HepG2 (cell line): ENCODE measurements at regions not wholly inside any gene's neighbourhood (a gene's known extent, or its start where the extent isn't known, plus 50 kb on each side); places are given as distances from the start of the nearest gene placed in this dataset.
A peak's percentile ranks its signal among the peaks of the same experiment; 100 is the strongest.

ENCODE experiments used
- HES4 ChIP-seq: sonication (generic); formaldehyde crosslinking; IDR thresholded peaks from 2 replicates; pipeline ENCODE4 v1.9.0; 2021; ENCODE audit warnings: mild to moderate bottlenecking, missing genetic modification reagents, borderline replicate concordance
- HOXD1 ChIP-seq: sonication (generic); formaldehyde crosslinking; IDR thresholded peaks from 2 replicates; pipeline ENCODE4 v1.5.0; 2020; ENCODE audit warnings: missing genetic modification reagents
- KDM3A ChIP-seq: IDR thresholded peaks from 2 replicates; pipeline ENCODE4 v1.6.1; 2018; ENCODE audit warnings: low read depth, missing compliant biosample characterization
- MYPOP ChIP-seq: sonication (generic); formaldehyde crosslinking; IDR thresholded peaks from 2 replicates; pipeline ENCODE4 v1.8.1; 2023; ENCODE audit warnings: mild to moderate bottlenecking, moderate library complexity, missing genetic modification reagents
- NR2F1 ChIP-seq, 2 experiments: fragments of 450-650 bp in 1 of 2; formaldehyde crosslinking in 1 of 2; IDR thresholded peaks; 2 replicates each; pipeline versions ENCODE4 v1.5.0 to v1.6.1; 2016 to 2020; ENCODE audit warnings: mild to moderate bottlenecking in 1 of 2, missing compliant biosample characterization in 1 of 2, missing genetic modification reagents in 1 of 2, moderate library complexity in 1 of 2
- PTBP1 ChIP-seq: fragments of 200-400 bp; formaldehyde crosslinking; IDR thresholded peaks from 2 replicates; pipeline ENCODE4 v1.6.1; 2018; ENCODE audit warnings: low read length, low read depth; ENCODE audit not compliant: poor library complexity, severe bottlenecking
- SMAD3 ChIP-seq: sonication (generic); formaldehyde crosslinking; IDR thresholded peaks from 2 replicates; pipeline ENCODE4 v1.4.0; 2020; ENCODE audit warnings: missing genetic modification reagents
- ZBTB10 ChIP-seq: sonication (generic); formaldehyde crosslinking; IDR thresholded peaks from 2 replicates; pipeline ENCODE4 v1.4.0; 2020; ENCODE audit warnings: missing genetic modification reagents, borderline replicate concordance
- ZBTB34 ChIP-seq: sonication (generic); formaldehyde crosslinking; IDR thresholded peaks from 2 replicates; pipeline ENCODE4 v1.8.0; 2022; ENCODE audit warnings: mild to moderate bottlenecking, missing genetic modification reagents
- ZBTB39 ChIP-seq: sonication (generic); formaldehyde crosslinking; IDR thresholded peaks from 2 replicates; pipeline ENCODE4 v1.5.0; 2020; ENCODE audit warnings: missing genetic modification reagents
- ZNF121 ChIP-seq: sonication (generic); formaldehyde crosslinking; IDR thresholded peaks from 2 replicates; pipeline ENCODE4 v1.5.0; 2020; ENCODE audit warnings: mild to moderate bottlenecking, missing genetic modification reagents
- ZNF225 ChIP-seq: sonication (generic); formaldehyde crosslinking; IDR thresholded peaks from 2 replicates; pipeline ENCODE4 v1.4.0; 2020; ENCODE audit warnings: mild to moderate bottlenecking, missing genetic modification reagents
- ZNF251 ChIP-seq: sonication (generic); formaldehyde crosslinking; IDR thresholded peaks from 2 replicates; pipeline ENCODE4 v1.9.0; 2021; ENCODE audit warnings: mild to moderate bottlenecking, missing genetic modification reagents
- ZNF367 ChIP-seq: sonication (generic); formaldehyde crosslinking; IDR thresholded peaks from 2 replicates; pipeline ENCODE4 v1.4.0; 2020; ENCODE audit warnings: missing genetic modification reagents, borderline replicate concordance
- ZNF570 ChIP-seq: sonication (generic); formaldehyde crosslinking; IDR thresholded peaks from 2 replicates; pipeline ENCODE4 v1.4.0; 2020; ENCODE audit warnings: mild to moderate bottlenecking, missing genetic modification reagents, borderline replicate concordance
- ZNF7 ChIP-seq: IDR thresholded peaks from 2 replicates; pipeline ENCODE4 v1.6.1; 2016; ENCODE audit warnings: missing biosample characterization, missing genetic modification reagents
- ZNF710 ChIP-seq: sonication (generic); formaldehyde crosslinking; IDR thresholded peaks from 2 replicates; pipeline ENCODE4 v1.5.0; 2020; ENCODE audit warnings: mild to moderate bottlenecking, missing genetic modification reagents, borderline replicate concordance
- ZNF781 ChIP-seq: sonication (generic); formaldehyde crosslinking; IDR thresholded peaks from 2 replicates; pipeline ENCODE4 v1.5.1; 2020; ENCODE audit warnings: borderline replicate concordance, mild to moderate bottlenecking, missing genetic modification reagents; ENCODE audit errors: not compliant biosample characterization

GRCh38 chr3:72447059-72447946, 400.9 kb downstream of the SHQ1 start (continued):
- TF ChIP-seq ZBTB34 (CRISPR knock-in tag) (no peak), ZNF570 (CRISPR knock-in tag) (no peak), ZBTB39 (CRISPR knock-in tag) (no peak), PTBP1 (no peak), ZNF781 (CRISPR knock-in tag) (no peak), SMAD3 (CRISPR knock-in tag) (no peak), MYPOP (CRISPR knock-in tag) (0 out of 2 replicates have a peak, but pooled peaks have one; percentile 36), ZBTB10 (CRISPR knock-in tag) (no peak), NR2F1 (CRISPR knock-in tag; IDR thresholded peaks at IDR 0.05) (no peak), KDM3A (CRISPR knock-in tag) (no peak), ZNF7 (CRISPR knock-in tag) (no peak), ZNF121 (CRISPR knock-in tag) (no peak), ZNF225 (peak; percentile 66; the same call in 1 of the 2 replicates), ZNF710 (CRISPR knock-in tag) (no peak), HOXD1 (no peak), ZNF251 (no peak), HES4 (peak; percentile 96), ZNF367 (CRISPR knock-in tag) (peak; percentile 39; the same call in 1 of the 2 replicates)
